ENCODE measurements at regions not wholly inside any gene's neighbourhood (a gene's known extent, or its start where the extent isn't known, plus 50 kb on each side); places are given as distances from the start of the nearest gene placed in this dataset.

GRCh38 chr2:180101846-180102245 lies 94.7 kb upstream of the CWC22 start:
- Histone ChIP-seq H2BK20ac (ENCODE audit: low read depth, low read length, poor library complexity, severe bottlenecking) (no peak overlapping the region), H3K4me1 (ENCODE audit: insufficient read depth, low read length) (no peaks in the 10 kb centered on the region), H3K79me1 (ENCODE audit: insufficient read depth, low read depth, low read length, poor library complexity, severe bottlenecking) (no peaks in the 10 kb centered on the region), H3K14ac (ENCODE audit: insufficient read depth, low read length) (no peak overlapping the region), H3K56ac (ENCODE audit: insufficient read length, low read depth, low read length) (no peak overlapping the region), H3K27ac (ENCODE audit: insufficient read length, low read depth, low read length) (no peak overlapping the region), H2BK12ac (ENCODE audit: insufficient read length, low read depth, low read length) (no peak overlapping the region), H2BK120ac (ENCODE audit: low read depth, low read length, poor library complexity, severe bottlenecking) (no peak overlapping the region), H4K8ac (replicated peaks; ENCODE audit: insufficient read length, low read depth, low read length) (no peak overlapping the region), H3K18ac (ENCODE audit: insufficient read length, low read depth, low read length) (no peak overlapping the region), H3K9me3 (ENCODE audit: control insufficient read depth, low read depth, low read length) (no peaks in the 10 kb centered on the region), H2BK15ac (ENCODE audit: low read depth, low read length) (no peak overlapping the region), H3K27me3 (ENCODE audit: insufficient read depth, low read length) (no peaks in the 10 kb centered on the region), H2AK5ac (ENCODE audit: insufficient read length, low read length) (no peak overlapping the region), H3K9ac (ENCODE audit: extremely low read depth, insufficient read length, low read length) (no peak overlapping the region), H4K5ac (ENCODE audit: insufficient read length, low read depth, low read length) (no peak overlapping the region), H3K23ac (ENCODE audit: insufficient read length, low read depth, low read length) (no peak overlapping the region), H2AFZ (ENCODE audit: low read length) (no peak overlapping the region), H4K20me1 (ENCODE audit: control insufficient read depth, insufficient read depth, insufficient read length) (no peaks in the 10 kb centered on the region), H3K4ac (ENCODE audit: low read depth, low read length) (no peak overlapping the region), H2BK5ac (ENCODE audit: insufficient read length, low read length) (no peak overlapping the region), H3K79me2 (ENCODE audit: insufficient read depth, low read length) (no peaks in the 10 kb centered on the region), H3T11ph (ENCODE audit: low read length) (no peak overlapping the region), H3K4me2 (ENCODE audit: insufficient read depth, insufficient read length, low read length) (no peak overlapping the region), H4K91ac (ENCODE audit: insufficient read length, low read depth, low read length) (no peak overlapping the region), H3K23me2 (ENCODE audit: insufficient read length, low read depth, low read length, poor library complexity, severe bottlenecking) (no peaks in the 10 kb centered on the region)
- no peak for TF ChIP-seq CTCF (conservative IDR thresholded peaks at IDR 0.05)
- H3K9me3 Mint-ChIP-seq, result no peaks in the 10 kb centered on the region
- no peaks in the 10 kb centered on the region; a peak in 1 of 4 replicates for H3K4me1 Mint-ChIP-seq
- H3K27ac Mint-ChIP-seq, result no peak overlapping the region
- DNase-seq, result no peak
- H3K4me3 Mint-ChIP-seq, result no peak overlapping the region
- H3K36me3 Mint-ChIP-seq (ENCODE audit: insufficient read depth in 1 of 3, low read depth in 3 of 3), result no peaks in the 10 kb centered on the region
- WGBS (ENCODE audit: extremely low coverage, insufficient read length, low lambda C conversion rate), result no CpG with 5 or more reads among the region's 1 CpG
- H3K27me3 Mint-ChIP-seq (ENCODE audit: low read depth), result no peaks in the 10 kb centered on the region

Data from H9 (cell line).